NCI-H2196 (cell line): ENCODE measurements at regions not wholly inside any gene's neighbourhood (a gene's known extent, or its start where the extent isn't known, plus 50 kb on each side); places are given as distances from the start of the nearest gene placed in this dataset.
A peak's percentile ranks its signal among the peaks of the same experiment; 100 is the strongest.

Source experiments
- DNase-seq: peaks from one replicate; lab custom pipeline; 2025; ENCODE audit not compliant: unreplicated experiment; lab: John Stamatoyannopoulos, UW

- DNase-seq: no peak
Observed at GRCh38 chr13:40273253-40274025, 393.0 kb downstream of the FOXO1 start.

GRCh38 chr13:40274103-40274502 lies 392.3 kb downstream of the FOXO1 start:
- no peak for DNase-seq

- DNase-seq: no peak
Observed at GRCh38 chr13:40275155-40275554, 391.3 kb downstream of the FOXO1 start.

GRCh38 chr13:40275636-40276035 lies 390.8 kb downstream of the FOXO1 start:
- DNase-seq: no peak

GRCh38 chr13:40283666-40284065 lies 382.8 kb downstream of the FOXO1 start:
- DNase-seq: no peak

GRCh38 chr13:40285634-40286033 lies 380.8 kb downstream of the FOXO1 start:
- DNase-seq: no peak

- DNase-seq: no peak
Observed at GRCh38 chr13:40287428-40287827, 379.0 kb downstream of the FOXO1 start.

- DNase-seq: no peak
Observed at GRCh38 chr13:40288259-40288658, 378.2 kb downstream of the FOXO1 start.

GRCh38 chr13:40290758-40291157 lies 375.7 kb downstream of the FOXO1 start:
- DNase-seq: no peak

GRCh38 chr13:40292108-40292507 lies 374.3 kb downstream of the FOXO1 start:
- no peak for DNase-seq

- no peak for DNase-seq
Observed at GRCh38 chr13:40292536-40292935, 373.9 kb downstream of the FOXO1 start.

- DNase-seq: no peak
Observed at GRCh38 chr13:40302351-40302750, 364.1 kb downstream of the FOXO1 start.

- no peak for DNase-seq
Observed at GRCh38 chr13:40304391-40304790, 362.1 kb downstream of the FOXO1 start.

- no peak for DNase-seq
Observed at GRCh38 chr13:40306817-40307216, 359.6 kb downstream of the FOXO1 start.

- no peak for DNase-seq
Observed at GRCh38 chr13:40309881-40310280, 356.6 kb downstream of the FOXO1 start.

GRCh38 chr13:40311356-40312101 lies 354.9 kb downstream of the FOXO1 start:
- no peak for DNase-seq

GRCh38 chr13:40313269-40314200 lies 352.9 kb downstream of the FOXO1 start:
- no peak for DNase-seq

- DNase-seq: no peak
Observed at GRCh38 chr13:40315416-40316064, 350.9 kb downstream of the FOXO1 start.

GRCh38 chr13:40316301-40316700 lies 350.1 kb downstream of the FOXO1 start:
- DNase-seq: no peak

- DNase-seq: no peak
Observed at GRCh38 chr13:40317980-40318327, 348.5 kb downstream of the FOXO1 start.

GRCh38 chr13:40318366-40318765 lies 348.1 kb downstream of the FOXO1 start:
- DNase-seq: peak; percentile 16
